Nephron progenitor cell (in vitro differentiated cells): ENCODE measurements at regions not wholly inside any gene's neighbourhood (a gene's known extent, or its start where the extent isn't known, plus 50 kb on each side); places are given as distances from the start of the nearest gene placed in this dataset.
"Not testable (repeated sequence)": the region's sequence is repeated elsewhere in the genome, so short reads cannot be mapped to it uniquely, and the experiment has no call there.

Source experiments
- DNase-seq: peaks from one replicate; pipeline ENCODE4 v3.0.0; 2021
- H3K27ac Mint-ChIP-seq: 2 replicates; pipeline ENCODE4 v1.8.0; 2021; ENCODE audit warnings: mild to moderate bottlenecking, moderate library complexity, mixed read lengths
- H3K27me3 Mint-ChIP-seq: 2 replicates; pipeline ENCODE4 v1.8.0; 2021; ENCODE audit warnings: mild to moderate bottlenecking, low read depth, mixed read lengths; ENCODE audit not compliant: poor library complexity
- H3K36me3 Mint-ChIP-seq: 2 replicates; pipeline ENCODE4 v1.8.0; 2021; ENCODE audit warnings: low read depth, mixed read lengths
- H3K4me1 Mint-ChIP-seq: 2 replicates; pipeline ENCODE4 v1.8.0; 2021; ENCODE audit warnings: mixed read lengths
- H3K4me3 Mint-ChIP-seq: 2 replicates; pipeline ENCODE4 v1.8.0; 2021; ENCODE audit warnings: mild to moderate bottlenecking, moderate library complexity, mixed read lengths
- H3K9me3 Mint-ChIP-seq: 2 replicates; pipeline ENCODE4 v1.8.0; 2021; ENCODE audit warnings: mild to moderate bottlenecking, moderate library complexity, mixed read lengths
- CTCF ChIP-seq: fragments of 200-600 bp; sonication (generic); IDR thresholded peaks from 2 replicates; pipeline ENCODE4 v1.5.0; 2021; ENCODE audit warnings: antibody characterized with exemption

DNA sequence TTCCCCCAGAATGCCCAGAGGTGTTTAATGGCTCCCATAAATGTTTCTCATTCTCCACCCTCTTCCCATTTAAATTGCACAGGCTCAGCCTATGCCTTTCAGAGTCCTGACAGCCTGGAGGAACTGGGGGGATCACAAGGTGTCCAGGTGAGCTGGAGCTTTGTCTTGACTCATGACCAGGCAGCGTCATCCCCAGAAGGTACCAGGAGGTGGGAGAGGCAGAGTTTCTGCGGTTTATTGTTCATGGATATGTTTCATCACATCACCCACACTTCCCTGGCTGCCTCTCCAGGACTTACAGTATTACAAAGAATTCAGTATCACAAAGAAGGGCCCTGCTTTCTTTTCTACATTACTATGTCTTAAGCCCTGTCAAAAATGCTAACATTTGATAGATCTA is 103.2 kb upstream of the GALNT18 start:
- no peak for DNase-seq
- peaks cover 8% of the 10 kb centered on the region for H3K9me3 Mint-ChIP-seq
- H3K4me3 Mint-ChIP-seq = no peak overlapping the region
- peaks cover 7% of the 10 kb centered on the region for H3K4me1 Mint-ChIP-seq
- H3K27me3 Mint-ChIP-seq = peaks cover 11% of the 10 kb centered on the region
- no peak for TF ChIP-seq CTCF
- H3K27ac Mint-ChIP-seq = no peak overlapping the region
- H3K36me3 Mint-ChIP-seq = no peaks in the 10 kb centered on the region

DNA sequence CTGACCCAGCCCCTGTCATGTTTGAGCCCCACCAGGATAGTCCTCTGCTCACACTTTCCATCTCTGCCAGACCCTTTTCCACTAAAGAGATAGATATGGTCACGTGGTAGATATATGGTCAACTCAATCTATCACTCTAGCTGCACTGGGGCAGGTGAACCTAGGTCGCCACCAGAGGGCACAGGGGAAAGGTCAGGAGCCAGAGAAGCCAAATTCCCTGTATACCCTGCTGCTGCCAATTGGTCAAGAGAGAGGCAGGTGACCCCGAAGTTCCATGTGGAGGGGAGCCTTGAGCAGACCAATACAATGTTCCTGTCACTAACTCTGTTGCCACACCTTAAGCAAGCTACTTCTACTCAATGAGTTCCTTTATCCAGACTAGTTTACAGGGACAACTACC is 101.1 kb upstream of the GALNT18 start:
- no peaks in the 10 kb centered on the region for H3K4me1 Mint-ChIP-seq
- H3K9me3 Mint-ChIP-seq = peaks cover 13% of the 10 kb centered on the region
- H3K4me3 Mint-ChIP-seq = no peak overlapping the region
- H3K27ac Mint-ChIP-seq = no peak overlapping the region
- DNase-seq = no peak
- peaks cover 8% of the 10 kb centered on the region for H3K27me3 Mint-ChIP-seq
- no peak for TF ChIP-seq CTCF
- H3K36me3 Mint-ChIP-seq = no peaks in the 10 kb centered on the region

DNA sequence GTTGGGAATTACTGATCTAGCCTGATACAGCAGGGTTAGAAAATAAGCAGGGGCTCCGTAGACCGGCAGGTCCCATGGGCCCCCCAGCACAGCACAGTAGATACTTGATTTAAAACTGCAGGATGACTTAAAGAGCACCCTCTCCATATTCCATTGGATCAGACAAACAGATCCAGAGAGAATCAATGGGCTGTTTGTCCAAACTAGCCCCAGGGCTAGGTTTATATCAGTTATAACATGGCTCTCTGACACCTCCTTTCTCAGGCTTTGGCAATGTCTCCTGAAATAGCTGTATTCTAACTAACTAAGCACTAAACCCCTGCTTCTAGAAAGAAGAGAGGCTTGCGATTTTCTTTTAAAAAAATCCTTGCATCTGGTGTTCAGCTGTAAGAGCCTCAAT is 100.4 kb upstream of the GALNT18 start:
- H3K9me3 Mint-ChIP-seq = peaks cover 20% of the 10 kb centered on the region
- H3K27me3 Mint-ChIP-seq = peaks cover 8% of the 10 kb centered on the region
- H3K4me3 Mint-ChIP-seq = no peak overlapping the region
- no peak for DNase-seq
- no peak overlapping the region for H3K27ac Mint-ChIP-seq
- H3K4me1 Mint-ChIP-seq = no peaks in the 10 kb centered on the region
- no peak for TF ChIP-seq CTCF
- H3K36me3 Mint-ChIP-seq = no peaks in the 10 kb centered on the region

GRCh38 chr11:11718511-11718910 is 96.7 kb upstream of the GALNT18 start:
- peaks cover 49% of the 10 kb centered on the region for H3K9me3 Mint-ChIP-seq
- H3K27me3 Mint-ChIP-seq = peaks cover 15% of the 10 kb centered on the region
- H3K36me3 Mint-ChIP-seq = no peaks in the 10 kb centered on the region
- H3K4me1 Mint-ChIP-seq = no peaks in the 10 kb centered on the region
- H3K4me3 Mint-ChIP-seq = no peak overlapping the region
- no peak for TF ChIP-seq CTCF
- no peak for DNase-seq
- no peak overlapping the region for H3K27ac Mint-ChIP-seq

DNA sequence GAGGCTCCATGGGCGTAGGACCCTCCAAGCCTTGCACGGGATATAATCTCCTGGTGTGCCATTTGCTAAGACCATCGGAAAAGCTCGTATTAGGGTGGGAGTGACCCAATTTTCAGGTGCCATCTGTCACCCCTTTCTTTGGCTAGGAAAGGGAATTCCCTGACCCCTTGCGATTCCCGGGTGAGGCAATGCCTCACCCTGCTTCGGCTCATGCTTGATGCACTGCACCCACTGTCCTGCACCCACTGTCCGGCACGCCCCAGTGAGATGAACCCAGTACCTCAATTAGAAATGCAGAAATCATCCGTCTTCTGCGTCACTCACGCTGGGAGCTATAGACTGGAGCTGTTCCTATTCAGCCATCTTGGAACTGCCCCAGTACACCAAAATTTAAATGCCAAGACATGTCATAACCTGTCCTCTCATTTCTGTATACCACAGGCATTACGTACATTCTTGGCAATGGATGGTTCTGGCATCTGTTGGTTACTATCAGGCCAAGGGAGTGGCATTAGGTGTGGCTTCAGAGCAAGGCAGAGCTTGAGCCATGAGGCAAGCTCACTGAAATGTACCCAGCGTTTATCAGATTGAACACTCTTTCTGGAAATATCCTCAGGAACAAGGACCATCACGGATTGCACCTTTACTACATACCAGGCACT is 95.4 kb upstream of the GALNT18 start:
- H3K27ac Mint-ChIP-seq = no peak overlapping the region
- no peak for TF ChIP-seq CTCF
- DNase-seq = no peak
- no peaks in the 10 kb centered on the region for H3K36me3 Mint-ChIP-seq
- peaks cover 15% of the 10 kb centered on the region for H3K27me3 Mint-ChIP-seq
- no peak overlapping the region for H3K4me3 Mint-ChIP-seq
- H3K9me3 Mint-ChIP-seq = peaks cover 49% of the 10 kb centered on the region
- no peaks in the 10 kb centered on the region for H3K4me1 Mint-ChIP-seq

- not testable (repeated sequence) for H3K4me1 Mint-ChIP-seq, H3K4me3 Mint-ChIP-seq
- H3K27me3 Mint-ChIP-seq = peaks cover 11% of the 10 kb centered on the region
These were observed 93.3 kb upstream of the GALNT18 start for GRCh38 chr11:11715075-11715474.

More at GRCh38 chr11:11715075-11715474, 93.3 kb upstream of the GALNT18 start:
- not testable (repeated sequence) for H3K36me3 Mint-ChIP-seq, DNase-seq, H3K27ac Mint-ChIP-seq
- peaks cover 41% of the 10 kb centered on the region for H3K9me3 Mint-ChIP-seq
